ENCODE measurements at regions not wholly inside any gene's neighbourhood (a gene's known extent, or its start where the extent isn't known, plus 50 kb on each side); places are given as distances from the start of the nearest gene placed in this dataset.

DNA sequence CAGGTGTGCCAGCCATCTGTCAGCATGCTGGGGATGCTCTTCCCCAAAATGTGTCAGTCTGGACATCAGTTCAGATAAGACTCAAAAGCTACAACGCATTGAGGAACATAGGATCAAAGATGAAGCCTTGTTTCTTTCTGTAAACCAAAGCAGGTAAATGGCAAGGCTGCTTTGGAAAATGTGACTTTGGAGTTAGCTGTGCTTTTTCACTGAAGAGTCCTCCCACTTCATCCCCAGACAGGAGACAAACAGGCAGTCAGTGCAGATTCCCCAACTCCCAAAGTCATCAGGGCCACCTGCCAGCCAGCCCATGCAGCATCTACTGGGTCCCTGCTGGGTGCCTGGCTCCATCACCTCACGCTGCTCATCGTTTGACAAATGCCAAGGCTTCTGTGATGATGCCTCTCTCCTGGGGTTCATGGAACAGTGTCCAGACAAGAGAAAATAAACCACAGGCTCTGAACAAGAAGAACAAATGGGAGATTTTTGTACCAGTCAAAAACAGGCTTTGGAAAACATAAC lies 205.0 kb upstream of the BTBD3 start:
- 80% methylated on average over 3 of the region's 3 CpGs; no CpG with 5 or more reads in 1 of the 2 experiments for WGBS, 2 experiments (ENCODE audit: extremely low coverage in 1 of 2, insufficient coverage in 1 of 2, insufficient read length in 1 of 2, insufficient replicate concordance in 2 of 2, low coverage in 1 of 2, low lambda C conversion rate in 2 of 2, missing lambda C conversion rate in 1 of 2)
- TF ChIP-seq, protein P1, sequence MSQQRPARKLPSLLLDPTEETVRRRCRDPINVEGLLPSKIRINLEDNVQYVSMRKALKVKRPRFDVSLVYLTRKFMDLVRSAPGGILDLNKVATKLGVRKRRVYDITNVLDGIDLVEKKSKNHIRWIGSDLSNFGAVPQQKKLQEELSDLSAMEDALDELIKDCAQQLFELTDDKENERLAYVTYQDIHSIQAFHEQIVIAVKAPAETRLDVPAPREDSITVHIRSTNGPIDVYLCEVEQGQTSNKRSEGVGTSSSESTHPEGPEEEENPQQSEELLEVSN (IDR thresholded peaks at IDR 0.05) = no peak
- TF ChIP-seq, protein P2, sequence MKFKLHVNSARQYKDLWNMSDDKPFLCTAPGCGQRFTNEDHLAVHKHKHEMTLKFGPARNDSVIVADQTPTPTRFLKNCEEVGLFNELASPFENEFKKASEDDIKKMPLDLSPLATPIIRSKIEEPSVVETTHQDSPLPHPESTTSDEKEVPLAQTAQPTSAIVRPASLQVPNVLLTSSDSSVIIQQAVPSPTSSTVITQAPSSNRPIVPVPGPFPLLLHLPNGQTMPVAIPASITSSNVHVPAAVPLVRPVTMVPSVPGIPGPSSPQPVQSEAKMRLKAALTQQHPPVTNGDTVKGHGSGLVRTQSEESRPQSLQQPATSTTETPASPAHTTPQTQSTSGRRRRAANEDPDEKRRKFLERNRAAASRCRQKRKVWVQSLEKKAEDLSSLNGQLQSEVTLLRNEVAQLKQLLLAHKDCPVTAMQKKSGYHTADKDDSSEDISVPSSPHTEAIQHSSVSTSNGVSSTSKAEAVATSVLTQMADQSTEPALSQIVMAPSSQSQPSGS (IDR thresholded peaks at IDR 0.05; ENCODE audit: low read length) = no peak
- TF ChIP-seq SIRT6 (IDR thresholded peaks at IDR 0.05; ENCODE audit: low read length) = no peak
- TF ChIP-seq JUND (IDR thresholded peaks at IDR 0.05; ENCODE audit: low read length) = no peak
- TF ChIP-seq SP2 (IDR thresholded peaks at IDR 0.05; ENCODE audit: low read length) = no peak
- TF ChIP-seq TAF7 (optimal IDR thresholded peaks at IDR 0.05; ENCODE audit: borderline replicate concordance, low read depth, low read length) = no peak
- no peak for TF ChIP-seq TCF12 (IDR thresholded peaks at IDR 0.05; ENCODE audit: low read depth, low read length)
- TF ChIP-seq TBP (IDR thresholded peaks at IDR 0.05; ENCODE audit: low read depth, low read length) = no peak
- no peak for TF ChIP-seq BRCA1 (IDR thresholded peaks at IDR 0.05; ENCODE audit: low read depth, low read length)
- no peak for TF ChIP-seq PHF8 (conservative IDR thresholded peaks at IDR 0.05; ENCODE audit: low read depth, low read length)
- no peak for TF ChIP-seq TEAD4 (IDR thresholded peaks at IDR 0.05; ENCODE audit: low read depth, low read length)
- TF ChIP-seq POU5F1 (IDR thresholded peaks at IDR 0.05; ENCODE audit: low read depth, low read length) = no peak
- TF ChIP-seq HDAC2 (IDR thresholded peaks at IDR 0.05; ENCODE audit: borderline replicate concordance in 1 of 2, low read depth in 2 of 2, low read length in 2 of 2) = no peak

More for the DNA sequence above, 205.0 kb upstream of the BTBD3 start:
- H2BK12ac ChIP-seq (ENCODE audit: low read depth, low read length) = 0 out of 2 replicates have a peak overlapping the region, but pooled peaks have one; percentile 2
- no peaks in the 10 kb centered on the region for H3K27me3 ChIP-seq (replicated peaks in 1 of 4; ENCODE audit: control insufficient read depth in 3 of 4, extremely low read depth in 1 of 4, insufficient read depth in 3 of 4, low read length in 3 of 4)
- H4K91ac ChIP-seq (replicated peaks; ENCODE audit: insufficient read length, low read length) = peak overlapping the region; percentile 7
- POLR2A ChIA-PET (ENCODE audit: partially characterized antibody) = no interaction called here
- FAIRE-seq (no peak), DNase-seq (ENCODE audit: low read depth in 1 of 2, low spot score in 2 of 2) (no peak)
- no peak overlapping the region for H3K56ac ChIP-seq (replicated peaks; ENCODE audit: insufficient read length, low read depth, low read length)
- no peaks in the 10 kb centered on the region for H3K36me3 ChIP-seq (ENCODE audit: control insufficient read depth in 2 of 4, insufficient read depth in 4 of 4, low read length in 3 of 4)
- H2AK5ac ChIP-seq (ENCODE audit: low read depth, low read length) = no peak overlapping the region
- no peak overlapping the region for H2BK120ac ChIP-seq (replicated peaks; ENCODE audit: low read depth, low read length)
- H2BK15ac ChIP-seq (ENCODE audit: low read length) = no peak overlapping the region
- H4K5ac ChIP-seq (ENCODE audit: insufficient read length, low read depth, low read length) = no peak overlapping the region
- peaks cover 0 to 17% (median 4%) of the 10 kb centered on the region in 4 experiments; a peak in 3 of 7 replicates for H3K4me1 ChIP-seq (replicated peaks in 1 of 4; ENCODE audit: control insufficient read depth in 3 of 4, insufficient read depth in 4 of 4, low read length in 3 of 4)
- H2BK5ac ChIP-seq (ENCODE audit: low read depth, low read length) = no peak overlapping the region
- no peak overlapping the region; the same call in 1 of the 2 replicates for H4K8ac ChIP-seq (ENCODE audit: extremely low read depth, insufficient read depth, low read length)
- H3K18ac ChIP-seq (ENCODE audit: extremely low read depth, low read length) = no peak overlapping the region
- H3K23me2 ChIP-seq (ENCODE audit: low read depth, low read length) = no peaks in the 10 kb centered on the region
- no peaks in the 10 kb centered on the region for H4K20me1 ChIP-seq (replicated peaks in 1 of 2; ENCODE audit: control insufficient read depth in 1 of 2, insufficient read depth in 2 of 2, low read length in 2 of 2)
- no peak overlapping the region for H3K14ac ChIP-seq (ENCODE audit: insufficient read length)
- H2BK20ac ChIP-seq (ENCODE audit: low read length) = no peak overlapping the region
- H3K27ac ChIP-seq (ENCODE audit: low read depth, low read length) = no peak overlapping the region
- H3K4me2 ChIP-seq (ENCODE audit: insufficient read depth in 1 of 2, low read depth in 2 of 2, low read length in 2 of 2) = no peak overlapping the region
- H3K79me2 ChIP-seq (ENCODE audit: control insufficient read depth in 1 of 2, insufficient read depth in 2 of 2, low read length in 2 of 2) = no peaks in the 10 kb centered on the region
- no peaks in the 10 kb centered on the region for H3K79me1 ChIP-seq (ENCODE audit: low read depth, low read length)
- H3K9me3 ChIP-seq (ENCODE audit: insufficient read depth in 2 of 2, low read depth in 1 of 2, low read length in 1 of 2) = no peaks in the 10 kb centered on the region
- H3K9ac ChIP-seq (replicated peaks in 1 of 4; ENCODE audit: extremely low read depth in 1 of 4, low read depth in 3 of 4, low read length in 3 of 4) = no peak overlapping the region
- peak overlapping the region; percentile 1; the same call in 1 of the 2 replicates for H2AFZ ChIP-seq (ENCODE audit: low read length)
- no peak overlapping the region for H3K4ac ChIP-seq (replicated peaks; ENCODE audit: insufficient read length, low read depth, low read length)
- H3K4me3 ChIP-seq (ENCODE audit: extremely low read depth in 1 of 4, insufficient read depth in 2 of 4, low read depth in 3 of 4, low read length in 4 of 4) = no peak overlapping the region
- H3K23ac ChIP-seq (ENCODE audit: insufficient read length) = no peak overlapping the region
- CTCF ChIA-PET (ENCODE audit: partially characterized antibody) = no interaction called here

Data from H1 (cell line).